Left ventricle myocardium inferior (tissue), 1 donor: ENCODE measurements at regions not wholly inside any gene's neighbourhood (a gene's known extent, or its start where the extent isn't known, plus 50 kb on each side); places are given as distances from the start of the nearest gene placed in this dataset.
A peak's percentile ranks its signal among the peaks of the same experiment; 100 is the strongest.

ENCODE experiments used
- DNase-seq: peaks from one replicate; pipeline ENCODE4 v3.0.0-alpha.2; 2020
- H3K27ac ChIP-seq: fragments of 200-600 bp; replicated peaks from 2 replicates; pipeline ENCODE4 v1.8.0; 2021
- H3K27me3 ChIP-seq: fragments of 200-600 bp; 2 replicates; pipeline ENCODE4 v1.8.0; 2021; ENCODE audit warnings: low read depth
- H3K36me3 ChIP-seq: fragments of 200-600 bp; 2 replicates; pipeline ENCODE4 v1.8.0; 2021
- H3K4me1 ChIP-seq: fragments of 200-600 bp; 2 replicates; pipeline ENCODE4 v1.8.0; 2021
- H3K4me3 ChIP-seq: fragments of 200-600 bp; 2 replicates; pipeline ENCODE4 v1.8.0; 2021; ENCODE audit warnings: mild to moderate bottlenecking, moderate library complexity
- H3K9me3 ChIP-seq: fragments of 200-600 bp; replicated peaks from 2 replicates; pipeline ENCODE4 v1.8.0; 2021
- intact Hi-C: fragments of 100-400 bp; cut with micrococcal nuclease; formaldehyde crosslinking; loops from one replicate; pipeline ENCODE4 v1.11.0; 2022
- TF ChIP-seq, protein P1 (sequence below): fragments of 200-600 bp; IDR thresholded peaks from 2 replicates; pipeline ENCODE4 v1.8.0; 2021; ENCODE audit warnings: antibody characterized with exemption, mild to moderate bottlenecking, borderline replicate concordance
- donor health status: DM: no; HTN: yes; CAD: no; lungs with severe emphysema.

DNA sequence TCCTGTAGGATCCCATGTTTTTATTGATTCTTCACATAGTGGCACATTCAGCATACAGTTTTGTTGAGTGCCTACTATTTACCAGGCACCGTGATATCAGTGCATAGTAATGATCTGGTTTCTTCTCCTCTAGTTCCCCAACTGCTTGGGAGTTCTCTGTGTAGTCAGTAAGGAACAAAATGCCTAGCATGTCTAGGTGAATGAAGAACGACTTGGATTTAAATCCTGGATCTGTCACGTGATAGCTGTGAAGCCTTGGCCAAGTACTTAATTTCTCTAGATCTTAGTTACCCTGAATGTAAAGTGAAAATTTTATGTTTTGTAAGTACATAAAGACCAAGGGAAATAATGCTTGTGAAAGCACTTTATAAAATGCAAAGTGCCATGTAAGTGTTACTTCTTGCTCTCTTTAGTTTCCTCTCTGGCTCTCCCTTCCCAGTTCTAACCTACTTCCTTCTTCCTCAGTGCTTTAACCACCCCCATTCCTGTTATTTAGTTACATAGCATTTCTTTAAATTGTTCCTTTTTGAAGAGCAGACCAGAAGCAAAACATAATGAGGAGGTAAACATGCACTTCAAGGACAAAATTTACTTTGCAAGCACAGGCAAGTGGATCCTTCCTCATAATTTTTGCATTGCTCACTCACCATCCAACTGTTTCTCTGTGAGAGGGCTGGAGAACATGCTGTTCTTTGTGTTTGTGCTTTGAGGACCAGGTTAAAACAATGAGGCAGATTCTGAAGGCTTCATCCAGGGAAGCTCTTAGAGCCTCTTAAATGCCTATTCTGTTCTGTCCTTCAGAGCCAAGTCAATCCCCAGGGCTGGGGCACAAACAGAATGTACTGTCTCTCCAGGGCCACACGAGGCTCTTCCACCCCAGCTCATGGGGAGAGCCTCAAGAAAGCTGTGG lies 353.9 kb upstream of the TENM4 start:
- TF ChIP-seq, protein P1, sequence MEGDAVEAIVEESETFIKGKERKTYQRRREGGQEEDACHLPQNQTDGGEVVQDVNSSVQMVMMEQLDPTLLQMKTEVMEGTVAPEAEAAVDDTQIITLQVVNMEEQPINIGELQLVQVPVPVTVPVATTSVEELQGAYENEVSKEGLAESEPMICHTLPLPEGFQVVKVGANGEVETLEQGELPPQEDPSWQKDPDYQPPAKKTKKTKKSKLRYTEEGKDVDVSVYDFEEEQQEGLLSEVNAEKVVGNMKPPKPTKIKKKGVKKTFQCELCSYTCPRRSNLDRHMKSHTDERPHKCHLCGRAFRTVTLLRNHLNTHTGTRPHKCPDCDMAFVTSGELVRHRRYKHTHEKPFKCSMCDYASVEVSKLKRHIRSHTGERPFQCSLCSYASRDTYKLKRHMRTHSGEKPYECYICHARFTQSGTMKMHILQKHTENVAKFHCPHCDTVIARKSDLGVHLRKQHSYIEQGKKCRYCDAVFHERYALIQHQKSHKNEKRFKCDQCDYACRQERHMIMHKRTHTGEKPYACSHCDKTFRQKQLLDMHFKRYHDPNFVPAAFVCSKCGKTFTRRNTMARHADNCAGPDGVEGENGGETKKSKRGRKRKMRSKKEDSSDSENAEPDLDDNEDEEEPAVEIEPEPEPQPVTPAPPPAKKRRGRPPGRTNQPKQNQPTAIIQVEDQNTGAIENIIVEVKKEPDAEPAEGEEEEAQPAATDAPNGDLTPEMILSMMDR = no peak
- Histone ChIP-seq H3K4me1 (no peaks in the 10 kb centered on the region), H3K4me3 (no peak overlapping the region), H3K27ac (no peak overlapping the region), H3K9me3 (no peaks in the 10 kb centered on the region), H3K36me3 (no peaks in the 10 kb centered on the region), H3K27me3 (no peaks in the 10 kb centered on the region)
- DNase-seq = no peak
- intact Hi-C loops = no loop called here

DNA sequence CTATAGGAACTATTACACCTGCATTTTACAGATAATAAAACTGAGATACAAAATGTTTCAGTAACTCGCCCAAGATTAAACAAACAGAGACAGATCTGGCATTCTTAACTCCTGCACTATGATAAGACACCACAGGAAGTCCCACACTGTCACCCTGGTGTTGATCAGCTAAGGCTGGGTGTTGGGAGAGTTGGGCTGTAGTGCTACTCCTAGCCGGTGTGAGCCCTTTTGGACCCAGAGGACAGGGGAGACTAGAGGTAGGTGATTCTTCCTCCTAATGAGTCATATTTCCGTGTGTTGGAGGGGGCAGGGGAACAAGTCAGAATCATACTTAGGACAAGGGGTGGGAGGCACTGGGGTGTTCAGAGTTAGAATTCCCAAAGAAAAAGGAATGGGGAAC lies 353.2 kb upstream of the TENM4 start:
- H3K27ac ChIP-seq = no peak overlapping the region
- DNase-seq = no peak
- TF ChIP-seq, protein P1 = no peak
- no peaks in the 10 kb centered on the region for H3K9me3 ChIP-seq
- intact Hi-C loops = no loop called here
- H3K27me3 ChIP-seq = no peaks in the 10 kb centered on the region
- H3K4me3 ChIP-seq = no peak overlapping the region
- H3K36me3 ChIP-seq = no peaks in the 10 kb centered on the region
- H3K4me1 ChIP-seq = no peaks in the 10 kb centered on the region

DNA sequence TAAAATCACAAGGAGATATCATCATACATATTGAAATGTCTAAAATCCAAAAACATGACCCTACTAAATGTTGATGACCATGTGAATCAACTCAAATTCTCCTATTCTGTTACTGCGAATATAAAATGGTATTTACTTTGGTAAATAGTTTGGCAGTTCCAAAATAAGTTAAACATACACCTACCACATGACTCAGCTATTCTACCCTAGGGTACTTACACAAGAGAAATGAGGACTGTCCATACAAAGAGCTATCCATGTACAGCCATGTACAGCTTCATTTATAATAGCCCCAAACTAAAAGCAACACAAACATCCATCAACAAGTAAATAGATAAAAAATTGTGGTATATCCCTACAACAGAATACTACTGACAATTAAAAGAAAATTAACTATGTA lies 346.1 kb upstream of the TENM4 start:
- intact Hi-C loops = no loop called here
- Histone ChIP-seq H3K4me3 (no peak overlapping the region), H3K9me3 (peaks cover 8% of the 10 kb centered on the region), H3K36me3 (no peaks in the 10 kb centered on the region), H3K4me1 (no peaks in the 10 kb centered on the region), H3K27ac (no peak overlapping the region), H3K27me3 (no peaks in the 10 kb centered on the region)
- no peak for DNase-seq
- TF ChIP-seq, protein P1 = no peak

- intact Hi-C loops = no loop called here
- no peak for DNase-seq
- H3K4me1 ChIP-seq = no peaks in the 10 kb centered on the region
- H3K4me3 ChIP-seq = no peak overlapping the region
- H3K27ac ChIP-seq = no peak overlapping the region
- no peaks in the 10 kb centered on the region for H3K27me3 ChIP-seq
- peaks cover 8% of the 10 kb centered on the region for H3K9me3 ChIP-seq
- TF ChIP-seq, protein P1 = no peak
- H3K36me3 ChIP-seq = no peaks in the 10 kb centered on the region
Observed at GRCh38 chr11:79783833-79784232, 343.0 kb upstream of the TENM4 start.

GRCh38 chr11:79768343-79768742 lies 327.5 kb upstream of the TENM4 start:
- H3K4me1 ChIP-seq = no peaks in the 10 kb centered on the region
- intact Hi-C loops = no loop called here
- H3K27me3 ChIP-seq = no peaks in the 10 kb centered on the region
- TF ChIP-seq, protein P1 = no peak
- no peaks in the 10 kb centered on the region for H3K36me3 ChIP-seq
- DNase-seq = peak; percentile 16
- no peak overlapping the region for H3K4me3 ChIP-seq
- H3K27ac ChIP-seq = no peak overlapping the region
- no peaks in the 10 kb centered on the region for H3K9me3 ChIP-seq
